H9 (cell line): ENCODE measurements at regions not wholly inside any gene's neighbourhood (a gene's known extent, or its start where the extent isn't known, plus 50 kb on each side); places are given as distances from the start of the nearest gene placed in this dataset.

ENCODE experiments used
- DNase-seq: peaks from one replicate; pipeline ENCODE4 v3.0.0-alpha.2; 2017
- H2AFZ ChIP-seq: one replicate; pipeline ENCODE4 v1.6.1; 2013; ENCODE audit warnings: mild to moderate bottlenecking, low read length, control low read depth, moderate library complexity
- H2AK5ac ChIP-seq: 2 replicates; pipeline ENCODE4 v1.6.1; 2013; ENCODE audit warnings: low read length, control low read depth, mixed read lengths; ENCODE audit not compliant: insufficient read length
- H2BK120ac ChIP-seq: one replicate; pipeline ENCODE4 v1.6.1; 2013; ENCODE audit warnings: low read depth, mild to moderate bottlenecking, low read length, control low read depth, inconsistent platforms; ENCODE audit not compliant: poor library complexity, severe bottlenecking
- H2BK12ac ChIP-seq: 2 replicates; pipeline ENCODE4 v1.6.1; 2013; ENCODE audit warnings: low read length, control low read depth, mixed read lengths, low read depth; ENCODE audit not compliant: insufficient read length
- H2BK15ac ChIP-seq: 2 replicates; pipeline ENCODE4 v1.6.1; 2013; ENCODE audit warnings: low read depth, low read length, control low read depth
- H2BK20ac ChIP-seq: one replicate; pipeline ENCODE4 v1.6.1; 2013; ENCODE audit warnings: low read depth, mild to moderate bottlenecking, low read length, control low read depth, inconsistent platforms; ENCODE audit not compliant: poor library complexity, severe bottlenecking
- H2BK5ac ChIP-seq: 2 replicates; pipeline ENCODE4 v1.6.1; 2013; ENCODE audit warnings: low read length, control low read depth, mixed read lengths; ENCODE audit not compliant: insufficient read length
- H3K14ac ChIP-seq: 2 replicates; pipeline ENCODE4 v1.6.1; 2013; ENCODE audit warnings: low read length, control low read depth; ENCODE audit not compliant: insufficient read depth
- H3K18ac ChIP-seq: 2 replicates; pipeline ENCODE4 v1.6.1; 2013; ENCODE audit warnings: low read depth, mild to moderate bottlenecking, mixed read lengths, low read length, control low read depth; ENCODE audit not compliant: insufficient read length
- H3K23ac ChIP-seq: 2 replicates; pipeline ENCODE4 v1.6.1; 2013; ENCODE audit warnings: low read length, control low read depth, mixed read lengths, low read depth; ENCODE audit not compliant: insufficient read length
- H3K23me2 ChIP-seq: 2 replicates; pipeline ENCODE4 v1.6.1; 2013; ENCODE audit warnings: low read depth, mild to moderate bottlenecking, mixed read lengths, low read length, control low read depth; ENCODE audit not compliant: insufficient read length, poor library complexity, severe bottlenecking
- H3K27ac ChIP-seq: 2 replicates; pipeline ENCODE4 v1.5.1; 2013; ENCODE audit warnings: low read length, control low read depth, mixed read lengths, low read depth; ENCODE audit not compliant: insufficient read length
- H3K27me3 ChIP-seq: 2 replicates; pipeline ENCODE4 v1.6.1; 2013; ENCODE audit warnings: low read length, control low read depth, inconsistent platforms; ENCODE audit not compliant: insufficient read depth
- H3K4ac ChIP-seq: 2 replicates; pipeline ENCODE4 v1.6.1; 2013; ENCODE audit warnings: low read depth, mild to moderate bottlenecking, control low read depth, inconsistent platforms, low read length, moderate library complexity
- H3K4me1 ChIP-seq: 2 replicates; pipeline ENCODE4 v1.6.1; 2013; ENCODE audit warnings: low read length, control low read depth, inconsistent platforms; ENCODE audit not compliant: insufficient read depth
- H3K4me2 ChIP-seq: 2 replicates; pipeline ENCODE4 v1.6.1; 2013; ENCODE audit warnings: low read length, control low read depth, mixed read lengths; ENCODE audit not compliant: insufficient read length, insufficient read depth
- H3K56ac ChIP-seq: 2 replicates; pipeline ENCODE4 v1.6.1; 2013; ENCODE audit warnings: low read depth, mild to moderate bottlenecking, mixed read lengths, low read length, control low read depth; ENCODE audit not compliant: insufficient read length
- H3K79me1 ChIP-seq: 2 replicates; pipeline ENCODE4 v1.6.1; 2013; ENCODE audit warnings: low read depth, mild to moderate bottlenecking, moderate library complexity, low read length, control low read depth, inconsistent platforms; ENCODE audit not compliant: insufficient read depth, poor library complexity, severe bottlenecking
- H3K79me2 ChIP-seq: 2 replicates; pipeline ENCODE4 v1.6.1; 2013; ENCODE audit warnings: low read length, control low read depth, inconsistent platforms; ENCODE audit not compliant: insufficient read depth
- H3K9ac ChIP-seq: 2 replicates; pipeline ENCODE4 v1.6.1; 2013; ENCODE audit warnings: low read length, control low read depth, mixed read lengths; ENCODE audit not compliant: insufficient read length; ENCODE audit errors: extremely low read depth
- H3K9me3 ChIP-seq: one replicate; pipeline ENCODE4 v1.6.1; 2013; ENCODE audit warnings: low read depth, low read length, inconsistent platforms; ENCODE audit not compliant: control insufficient read depth
- H3T11ph ChIP-seq: one replicate; pipeline ENCODE4 v1.6.1; 2013; ENCODE audit warnings: mild to moderate bottlenecking, low read length, control low read depth, inconsistent platforms
- H4K20me1 ChIP-seq: one replicate; pipeline ENCODE4 v1.6.1; 2013; ENCODE audit not compliant: control insufficient read depth, insufficient read length, insufficient read depth
- H4K5ac ChIP-seq: 2 replicates; pipeline ENCODE4 v1.6.1; 2013; ENCODE audit warnings: low read depth, mild to moderate bottlenecking, mixed read lengths, low read length, control low read depth; ENCODE audit not compliant: insufficient read length
- H4K8ac ChIP-seq: replicated peaks from 2 replicates; pipeline ENCODE4 v1.6.1; 2013; ENCODE audit warnings: low read length, control low read depth, mixed read lengths, low read depth; ENCODE audit not compliant: insufficient read length
- H4K91ac ChIP-seq: 2 replicates; pipeline ENCODE4 v1.6.1; 2013; ENCODE audit warnings: low read depth, mild to moderate bottlenecking, moderate library complexity, mixed read lengths, low read length, control low read depth; ENCODE audit not compliant: insufficient read length
- H3K27ac Mint-ChIP-seq, 3 experiments: 2 replicates in 2 of 3; 3 replicates in 1 of 3; pipeline ENCODE4 v1.8.0; 2020 to 2021; ENCODE audit warnings: mixed read lengths in 3 of 3, mild to moderate bottlenecking in 1 of 3, moderate library complexity in 1 of 3
- H3K27me3 Mint-ChIP-seq: 2 replicates; pipeline ENCODE4 v1.8.0; 2021; ENCODE audit warnings: low read depth, mild to moderate bottlenecking, moderate library complexity, mixed read lengths
- H3K36me3 Mint-ChIP-seq, 3 experiments: 2 replicates in 2 of 3; 3 replicates in 1 of 3; pipeline ENCODE4 v1.8.0; 2020 to 2021; ENCODE audit warnings: low read depth in 3 of 3, mixed read lengths in 3 of 3; ENCODE audit not compliant: insufficient read depth in 1 of 3
- H3K4me1 Mint-ChIP-seq, 2 experiments: 2 replicates each; pipeline ENCODE4 v1.8.0; 2020; ENCODE audit warnings: mixed read lengths in 2 of 2
- H3K4me3 Mint-ChIP-seq, 2 experiments: 2 replicates in 1 of 2; 3 replicates in 1 of 2; pipeline ENCODE4 v1.8.0; 2020 to 2021; ENCODE audit warnings: mild to moderate bottlenecking in 2 of 2, mixed read lengths in 2 of 2, moderate library complexity in 1 of 2
- H3K9me3 Mint-ChIP-seq, 2 experiments: 2 replicates in 1 of 2; 3 replicates in 1 of 2; pipeline ENCODE4 v1.8.0; 2020; ENCODE audit warnings: mild to moderate bottlenecking in 2 of 2, mixed read lengths in 2 of 2, moderate library complexity in 1 of 2
- WGBS: extraction: QIAGEN DNeasy Blood & Tissue Kit; methylation state at CpG from one replicate; pipeline ENCODE4 v1.1.7; 2013; ENCODE audit warnings: missing lambda C conversion rate, low lambda C conversion rate, mixed read lengths; ENCODE audit not compliant: insufficient read length; ENCODE audit errors: extremely low coverage; 5-methylcytosine and 5-hydroxymethylcytosine counted together
- TF ChIP-seq, protein P1 (sequence below): fragments of 200-600 bp; sonication (generic); conservative IDR thresholded peaks from 3 replicates; pipeline ENCODE4 v1.8.0; 2021; ENCODE audit warnings: antibody characterized with exemption, mild to moderate bottlenecking

DNA sequence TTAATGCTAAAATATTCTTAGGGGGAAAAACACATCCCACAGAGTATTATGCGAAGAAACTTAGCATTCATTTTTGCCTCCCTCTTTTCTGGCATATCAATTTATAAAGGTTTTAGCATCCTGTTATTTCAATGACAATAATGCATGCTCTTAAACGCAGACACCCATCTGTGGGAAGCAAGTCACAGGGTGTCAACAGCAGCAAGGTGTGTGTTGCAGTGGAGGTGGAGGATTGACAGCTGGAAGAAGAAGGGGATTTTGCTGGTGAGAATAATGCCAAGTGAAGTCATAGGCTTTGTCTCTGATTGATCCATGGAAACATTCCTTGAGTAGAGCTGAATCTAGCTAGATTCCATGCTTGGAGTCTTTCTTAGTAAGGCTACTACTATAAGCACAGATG lies 498.1 kb downstream of the NPIPA7 start:
- Histone ChIP-seq H3K4me2 (no peak overlapping the region), H3K79me1 (no peaks in the 10 kb centered on the region), H4K20me1 (no peaks in the 10 kb centered on the region), H2AFZ (no peak overlapping the region), H3K14ac (no peak overlapping the region), H2BK12ac (no peak overlapping the region), H2BK20ac (no peak overlapping the region), H3K56ac (no peak overlapping the region), H2BK120ac (no peak overlapping the region), H3K27ac (no peak overlapping the region), H2BK15ac (no peak overlapping the region), H3K9me3 (no peaks in the 10 kb centered on the region), H4K91ac (no peak overlapping the region), H3K23me2 (no peaks in the 10 kb centered on the region), H3K27me3 (no peaks in the 10 kb centered on the region), H3K4ac (no peak overlapping the region), H4K8ac (no peak overlapping the region), H2AK5ac (no peak overlapping the region), H3K4me1 (peaks cover 6% of the 10 kb centered on the region; the same call in 1 of the 2 replicates), H3K9ac (no peak overlapping the region), H3T11ph (no peak overlapping the region), H2BK5ac (no peak overlapping the region), H3K18ac (no peak overlapping the region), H3K23ac (no peak overlapping the region), H3K79me2 (no peaks in the 10 kb centered on the region), H4K5ac (no peak overlapping the region)
- TF ChIP-seq, protein P1, sequence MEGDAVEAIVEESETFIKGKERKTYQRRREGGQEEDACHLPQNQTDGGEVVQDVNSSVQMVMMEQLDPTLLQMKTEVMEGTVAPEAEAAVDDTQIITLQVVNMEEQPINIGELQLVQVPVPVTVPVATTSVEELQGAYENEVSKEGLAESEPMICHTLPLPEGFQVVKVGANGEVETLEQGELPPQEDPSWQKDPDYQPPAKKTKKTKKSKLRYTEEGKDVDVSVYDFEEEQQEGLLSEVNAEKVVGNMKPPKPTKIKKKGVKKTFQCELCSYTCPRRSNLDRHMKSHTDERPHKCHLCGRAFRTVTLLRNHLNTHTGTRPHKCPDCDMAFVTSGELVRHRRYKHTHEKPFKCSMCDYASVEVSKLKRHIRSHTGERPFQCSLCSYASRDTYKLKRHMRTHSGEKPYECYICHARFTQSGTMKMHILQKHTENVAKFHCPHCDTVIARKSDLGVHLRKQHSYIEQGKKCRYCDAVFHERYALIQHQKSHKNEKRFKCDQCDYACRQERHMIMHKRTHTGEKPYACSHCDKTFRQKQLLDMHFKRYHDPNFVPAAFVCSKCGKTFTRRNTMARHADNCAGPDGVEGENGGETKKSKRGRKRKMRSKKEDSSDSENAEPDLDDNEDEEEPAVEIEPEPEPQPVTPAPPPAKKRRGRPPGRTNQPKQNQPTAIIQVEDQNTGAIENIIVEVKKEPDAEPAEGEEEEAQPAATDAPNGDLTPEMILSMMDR, result no peak
- Mint-ChIP-seq H3K9me3 (no peaks in the 10 kb centered on the region), H3K27ac (no peak overlapping the region; a peak in 1 of 7 replicates), H3K36me3 (no peaks in the 10 kb centered on the region), H3K4me1 (peaks cover 28 to 41% of the 10 kb centered on the region in 2 experiments), H3K27me3 (no peaks in the 10 kb centered on the region), H3K4me3 (no peak overlapping the region)
- WGBS, result no CpG with 5 or more reads among the region's 2 CpGs
- DNase-seq, result no peak
